ENCODE measurements at regions not wholly inside any gene's neighbourhood (a gene's known extent, or its start where the extent isn't known, plus 50 kb on each side); places are given as distances from the start of the nearest gene placed in this dataset.

DNA sequence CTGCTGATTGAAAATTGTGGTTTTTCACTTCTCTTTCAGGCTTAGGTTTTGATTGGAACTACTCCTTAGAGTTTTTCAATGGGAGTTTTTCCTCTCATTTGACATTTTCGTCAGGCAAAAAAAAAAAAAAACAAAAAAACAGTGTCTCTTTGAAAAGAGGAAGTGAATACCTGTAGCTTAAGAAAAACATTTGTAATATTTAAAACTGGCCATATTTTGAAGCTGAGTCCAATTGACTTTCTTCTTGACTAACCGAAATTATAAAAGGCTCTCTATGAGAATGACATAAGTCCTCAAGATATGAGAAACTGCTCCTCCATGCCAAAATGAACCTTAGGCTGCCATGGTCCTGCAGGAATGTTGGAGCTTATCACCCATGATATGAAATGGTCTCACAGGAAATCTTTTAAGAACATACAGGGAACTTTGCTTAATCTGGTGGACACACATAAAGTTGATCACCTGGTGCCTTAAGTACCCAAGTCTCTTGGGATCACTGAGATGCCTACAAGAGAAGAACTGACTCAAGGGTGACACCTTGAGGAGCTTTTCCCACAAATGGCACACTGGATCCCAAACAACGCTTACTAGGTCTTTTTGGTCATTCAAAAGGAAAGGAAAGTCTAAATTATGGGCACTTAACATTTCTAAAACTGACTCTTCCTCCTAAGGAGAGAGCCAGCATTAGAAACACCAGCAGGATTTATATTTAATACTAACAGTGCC lies 263.4 kb downstream of the CDC14C start:
- no peaks in the 10 kb centered on the region for H3K4me1 ChIP-seq (ENCODE audit: control insufficient read depth, insufficient read depth, low read length)
- H3K36me3 ChIP-seq (ENCODE audit: control insufficient read depth, insufficient read depth, low read length) = no peaks in the 10 kb centered on the region
- Mint-ChIP-seq H3K4me1 (no peaks in the 10 kb centered on the region), H3K27me3 (ENCODE audit: insufficient read depth) (no peaks in the 10 kb centered on the region), H3K27ac (no peak overlapping the region), H3K9me3 (peaks cover 18% of the 10 kb centered on the region), H3K36me3 (ENCODE audit: low read depth) (peaks cover 7% of the 10 kb centered on the region), H3K4me3 (no peak overlapping the region)
- no peaks in the 10 kb centered on the region for H3K27me3 ChIP-seq (ENCODE audit: control insufficient read depth, insufficient read depth, low read length, poor library complexity, severe bottlenecking)
- no peaks in the 10 kb centered on the region for H3K9me3 ChIP-seq (ENCODE audit: control insufficient read depth, low read length)
- WGBS, 2 experiments (ENCODE audit: insufficient coverage in 1 of 2, insufficient read length in 1 of 2) = 90 to 100% methylated on average over 1 to 3 of the region's 3 CpGs
- no peak for DNase-seq
- TF ChIP-seq, protein P1, sequence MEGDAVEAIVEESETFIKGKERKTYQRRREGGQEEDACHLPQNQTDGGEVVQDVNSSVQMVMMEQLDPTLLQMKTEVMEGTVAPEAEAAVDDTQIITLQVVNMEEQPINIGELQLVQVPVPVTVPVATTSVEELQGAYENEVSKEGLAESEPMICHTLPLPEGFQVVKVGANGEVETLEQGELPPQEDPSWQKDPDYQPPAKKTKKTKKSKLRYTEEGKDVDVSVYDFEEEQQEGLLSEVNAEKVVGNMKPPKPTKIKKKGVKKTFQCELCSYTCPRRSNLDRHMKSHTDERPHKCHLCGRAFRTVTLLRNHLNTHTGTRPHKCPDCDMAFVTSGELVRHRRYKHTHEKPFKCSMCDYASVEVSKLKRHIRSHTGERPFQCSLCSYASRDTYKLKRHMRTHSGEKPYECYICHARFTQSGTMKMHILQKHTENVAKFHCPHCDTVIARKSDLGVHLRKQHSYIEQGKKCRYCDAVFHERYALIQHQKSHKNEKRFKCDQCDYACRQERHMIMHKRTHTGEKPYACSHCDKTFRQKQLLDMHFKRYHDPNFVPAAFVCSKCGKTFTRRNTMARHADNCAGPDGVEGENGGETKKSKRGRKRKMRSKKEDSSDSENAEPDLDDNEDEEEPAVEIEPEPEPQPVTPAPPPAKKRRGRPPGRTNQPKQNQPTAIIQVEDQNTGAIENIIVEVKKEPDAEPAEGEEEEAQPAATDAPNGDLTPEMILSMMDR (conservative IDR thresholded peaks at IDR 0.05) = peak; percentile 30
- no peak overlapping the region for H3K9ac ChIP-seq (ENCODE audit: extremely low read depth, low read length, poor library complexity, severe bottlenecking)
- H3K27ac ChIP-seq (ENCODE audit: low read depth, low read length) = no peak overlapping the region
- H3K4me3 ChIP-seq (ENCODE audit: low read length) = peak overlapping the region; percentile 11

DNA sequence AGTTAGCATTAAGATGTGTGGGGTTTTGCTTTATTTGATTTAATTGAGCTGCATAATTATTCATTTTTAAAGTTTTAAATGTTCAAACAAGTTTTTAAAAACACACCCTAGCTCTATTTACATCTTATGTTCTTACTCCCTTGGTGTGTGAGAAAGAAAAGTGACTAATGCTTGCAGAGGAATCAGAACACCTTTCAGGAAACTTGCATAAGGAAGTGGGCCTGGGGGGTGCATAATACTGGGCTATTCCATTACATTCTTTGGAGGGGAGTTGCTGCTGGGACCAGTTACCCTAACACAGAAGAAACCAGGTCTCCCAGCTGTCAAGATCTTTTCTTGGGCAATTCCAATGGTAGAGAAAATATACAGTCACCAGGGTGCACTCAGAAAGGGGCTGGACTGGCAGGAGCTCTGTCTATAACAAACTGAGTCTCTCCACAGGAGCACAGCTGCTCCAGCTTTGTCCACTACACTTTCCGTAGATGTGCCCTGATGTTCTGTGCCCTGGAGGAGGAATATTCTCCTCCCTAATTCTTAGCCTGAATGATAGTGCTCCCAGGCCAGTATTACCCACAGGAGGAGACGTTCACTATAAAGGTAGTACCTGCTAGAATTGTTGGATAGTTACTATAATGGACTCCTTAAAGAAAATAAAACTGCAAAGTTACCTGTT lies 304.2 kb downstream of the CDC14C start:
- no peak overlapping the region for H3K4me3 Mint-ChIP-seq
- H3K4me1 ChIP-seq (ENCODE audit: control insufficient read depth, insufficient read depth, low read length) = peaks cover 4% of the 10 kb centered on the region
- peaks cover 13% of the 10 kb centered on the region for H3K4me1 Mint-ChIP-seq
- no peak overlapping the region for H3K9ac ChIP-seq (ENCODE audit: extremely low read depth, low read length, poor library complexity, severe bottlenecking)
- TF ChIP-seq, protein P1 (conservative IDR thresholded peaks at IDR 0.05) = no peak
- no peaks in the 10 kb centered on the region for H3K36me3 ChIP-seq (ENCODE audit: control insufficient read depth, insufficient read depth, low read length)
- H3K9me3 ChIP-seq (ENCODE audit: control insufficient read depth, low read length) = no peaks in the 10 kb centered on the region
- H3K27ac ChIP-seq (ENCODE audit: low read depth, low read length) = no peak overlapping the region
- 91% methylated on average over 2 of the region's 2 CpGs; no CpG with 5 or more reads in 1 of the 2 experiments for WGBS, 2 experiments (ENCODE audit: insufficient coverage in 1 of 2, insufficient read length in 1 of 2)
- H3K27me3 Mint-ChIP-seq (ENCODE audit: insufficient read depth) = peaks cover 1% of the 10 kb centered on the region
- no peak overlapping the region for H3K4me3 ChIP-seq (ENCODE audit: low read length)
- peak; percentile 49 for DNase-seq
- H3K27me3 ChIP-seq (ENCODE audit: control insufficient read depth, insufficient read depth, low read length, poor library complexity, severe bottlenecking) = no peaks in the 10 kb centered on the region
- no peaks in the 10 kb centered on the region for H3K36me3 Mint-ChIP-seq (ENCODE audit: low read depth)
- H3K9me3 Mint-ChIP-seq = no peaks in the 10 kb centered on the region
- no peak overlapping the region for H3K27ac Mint-ChIP-seq

DNA sequence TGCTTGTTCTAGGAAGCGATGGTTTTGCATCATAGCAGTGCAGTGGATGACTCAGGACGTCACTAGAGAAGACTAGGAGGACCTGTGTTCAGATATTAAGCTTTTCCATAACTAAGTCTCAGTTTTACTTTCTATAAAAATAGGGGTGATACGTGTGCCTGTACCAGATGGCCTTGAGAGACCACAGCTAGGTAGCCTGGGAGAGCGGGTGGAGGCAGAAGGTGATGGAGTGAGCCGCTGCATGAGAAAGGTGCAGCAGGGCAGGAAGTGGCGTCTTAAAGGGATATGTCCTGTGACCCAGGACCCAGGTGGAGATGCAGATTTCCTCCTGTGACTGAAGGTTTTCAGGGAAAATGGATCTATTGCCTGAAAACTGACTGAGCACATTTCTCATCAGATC lies 304.9 kb downstream of the CDC14C start:
- H3K4me1 ChIP-seq (ENCODE audit: control insufficient read depth, insufficient read depth, low read length) = peaks cover 4% of the 10 kb centered on the region
- TF ChIP-seq, protein P1 (conservative IDR thresholded peaks at IDR 0.05) = no peak
- peaks cover 13% of the 10 kb centered on the region for H3K4me1 Mint-ChIP-seq

More for the DNA sequence above, 304.9 kb downstream of the CDC14C start:
- H3K9me3 Mint-ChIP-seq = no peaks in the 10 kb centered on the region
- 83 to 91% methylated on average over 3 to 6 of the region's 6 CpGs for WGBS, 2 experiments (ENCODE audit: insufficient coverage in 1 of 2, insufficient read length in 1 of 2)
- Histone ChIP-seq H3K4me3 (ENCODE audit: low read length) (no peak overlapping the region), H3K27ac (ENCODE audit: low read depth, low read length) (no peak overlapping the region), H3K36me3 (ENCODE audit: control insufficient read depth, insufficient read depth, low read length) (no peaks in the 10 kb centered on the region), H3K27me3 (ENCODE audit: control insufficient read depth, insufficient read depth, low read length, poor library complexity, severe bottlenecking) (no peaks in the 10 kb centered on the region), H3K9ac (ENCODE audit: extremely low read depth, low read length, poor library complexity, severe bottlenecking) (no peak overlapping the region), H3K9me3 (ENCODE audit: control insufficient read depth, low read length) (no peaks in the 10 kb centered on the region)
- no peak overlapping the region for H3K27ac Mint-ChIP-seq
- peaks cover 1% of the 10 kb centered on the region for H3K27me3 Mint-ChIP-seq (ENCODE audit: insufficient read depth)
- peak; percentile 46 for DNase-seq
- H3K4me3 Mint-ChIP-seq = no peak overlapping the region
- H3K36me3 Mint-ChIP-seq (ENCODE audit: low read depth) = no peaks in the 10 kb centered on the region
